Endometrium (tissue), 2 donors: ENCODE measurements at regions not wholly inside any gene's neighbourhood (a gene's known extent, or its start where the extent isn't known, plus 50 kb on each side); places are given as distances from the start of the nearest gene placed in this dataset.

Source experiments
- FAIRE-seq: peaks from 2 replicates; lab custom pipeline; 2012; peaks lifted over from hg19 to GRCh38; lab: Jason Lieb, UNC
- donor health status: control.
- donor health status: control.

GRCh38 chr6:26292709-26293108 lies 72.3 kb upstream of the BTN3A2 start:
- FAIRE-seq, result no peak

- FAIRE-seq, result no peak
Measured at GRCh38 chr6:26294302-26294701, 70.7 kb upstream of the BTN3A2 start.

- FAIRE-seq, result no peak
Measured at GRCh38 chr6:26295691-26296555, 69.1 kb upstream of the BTN3A2 start.

GRCh38 chr6:26296556-26296856 lies 68.5 kb upstream of the BTN3A2 start:
- FAIRE-seq, result no peak

GRCh38 chr6:26296857-26297648 lies 67.9 kb upstream of the BTN3A2 start:
- FAIRE-seq, result no peak

GRCh38 chr6:26299286-26300042 lies 65.5 kb upstream of the BTN3A2 start:
- no peak for FAIRE-seq

- FAIRE-seq, result no peak
Measured at GRCh38 chr6:26300043-26300331, 65.0 kb upstream of the BTN3A2 start.

DNA sequence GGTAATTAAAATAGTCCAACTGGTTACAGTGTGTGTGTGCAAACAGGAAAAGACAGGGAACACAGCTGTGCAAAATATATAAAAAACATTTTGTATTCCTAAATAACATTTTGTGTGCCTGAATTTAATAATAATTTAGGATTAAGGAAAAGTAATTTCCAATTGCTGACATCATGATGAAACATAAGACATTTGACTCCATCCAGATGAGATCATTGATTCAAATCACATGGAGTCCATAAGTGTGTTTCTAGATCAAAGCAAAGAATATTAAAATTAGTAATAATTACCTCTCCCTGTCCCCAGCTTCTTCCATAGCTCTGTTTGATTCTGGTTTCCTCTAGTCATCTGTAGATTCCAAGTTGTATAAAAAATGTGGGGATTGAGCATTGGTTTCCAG lies 64.6 kb upstream of the BTN3A2 start:
- no peak for FAIRE-seq

DNA sequence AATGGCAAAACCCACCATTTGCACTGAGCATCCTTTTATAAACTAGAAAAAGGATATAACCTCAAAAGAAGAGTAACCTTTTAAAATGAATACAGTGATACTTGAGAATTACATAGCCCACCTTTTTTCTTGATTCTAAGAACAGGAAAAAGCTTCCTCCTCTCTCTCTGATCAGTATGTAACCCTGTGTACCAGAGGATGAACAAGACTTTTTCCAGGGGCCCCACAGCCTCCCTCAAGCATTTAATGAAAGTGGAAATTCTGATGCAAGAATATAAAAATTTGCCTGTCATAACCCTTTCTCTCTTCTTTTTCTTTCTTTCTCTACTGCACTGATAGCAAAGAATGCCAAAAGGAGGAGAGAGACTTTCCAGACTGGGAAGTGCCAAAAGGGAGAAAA lies 64.2 kb upstream of the BTN3A2 start:
- FAIRE-seq, result no peak

DNA sequence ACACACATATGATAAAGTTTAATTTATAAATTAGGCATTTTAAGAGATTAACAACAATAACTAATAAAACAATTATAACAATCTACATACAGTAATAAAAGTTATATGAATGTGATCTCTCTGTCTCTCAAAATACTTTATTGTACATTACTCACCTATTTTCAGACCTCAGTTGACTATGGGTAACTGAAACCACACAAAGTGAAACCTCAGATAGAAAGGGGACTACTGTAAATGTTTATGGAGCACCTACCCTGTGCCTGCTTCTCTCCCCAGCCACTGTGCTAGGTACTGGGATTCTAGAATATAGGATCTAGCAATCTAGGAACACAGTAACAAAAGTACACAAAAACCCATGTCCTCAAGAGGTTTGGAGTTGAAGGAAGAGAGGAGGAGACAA lies 63.4 kb upstream of the BTN3A2 start:
- no peak for FAIRE-seq

GRCh38 chr6:26302941-26303559 lies 61.9 kb upstream of the BTN3A2 start:
- no peak for FAIRE-seq

DNA sequence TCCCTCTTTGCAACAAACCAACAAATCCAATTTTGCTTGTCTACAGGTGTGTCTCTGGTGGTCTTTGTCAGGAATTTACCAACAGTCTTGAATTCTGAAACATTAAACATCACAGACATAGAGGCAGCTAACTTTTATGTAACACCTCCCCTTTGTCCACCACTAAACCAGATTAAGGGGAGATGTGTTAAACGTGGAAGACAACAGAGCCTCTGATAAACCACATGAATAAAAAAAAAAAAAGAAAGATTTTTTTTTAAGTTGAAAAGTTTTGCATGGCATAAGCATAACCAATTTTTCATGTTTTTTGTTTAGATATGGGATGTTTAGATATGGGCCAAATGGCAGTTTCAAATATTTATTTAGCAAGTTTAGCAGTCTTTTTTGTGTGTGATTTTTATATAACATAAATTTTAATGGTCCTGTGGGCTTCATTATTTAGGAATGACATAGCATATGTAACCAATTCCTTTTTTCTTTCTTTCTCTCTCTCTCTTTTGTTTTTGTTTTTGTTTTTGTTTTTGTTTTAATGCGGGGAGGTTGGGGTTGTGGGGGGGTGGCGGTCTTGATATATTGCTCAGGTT lies 60.7 kb upstream of the BTN3A2 start:
- FAIRE-seq, result no peak

DNA sequence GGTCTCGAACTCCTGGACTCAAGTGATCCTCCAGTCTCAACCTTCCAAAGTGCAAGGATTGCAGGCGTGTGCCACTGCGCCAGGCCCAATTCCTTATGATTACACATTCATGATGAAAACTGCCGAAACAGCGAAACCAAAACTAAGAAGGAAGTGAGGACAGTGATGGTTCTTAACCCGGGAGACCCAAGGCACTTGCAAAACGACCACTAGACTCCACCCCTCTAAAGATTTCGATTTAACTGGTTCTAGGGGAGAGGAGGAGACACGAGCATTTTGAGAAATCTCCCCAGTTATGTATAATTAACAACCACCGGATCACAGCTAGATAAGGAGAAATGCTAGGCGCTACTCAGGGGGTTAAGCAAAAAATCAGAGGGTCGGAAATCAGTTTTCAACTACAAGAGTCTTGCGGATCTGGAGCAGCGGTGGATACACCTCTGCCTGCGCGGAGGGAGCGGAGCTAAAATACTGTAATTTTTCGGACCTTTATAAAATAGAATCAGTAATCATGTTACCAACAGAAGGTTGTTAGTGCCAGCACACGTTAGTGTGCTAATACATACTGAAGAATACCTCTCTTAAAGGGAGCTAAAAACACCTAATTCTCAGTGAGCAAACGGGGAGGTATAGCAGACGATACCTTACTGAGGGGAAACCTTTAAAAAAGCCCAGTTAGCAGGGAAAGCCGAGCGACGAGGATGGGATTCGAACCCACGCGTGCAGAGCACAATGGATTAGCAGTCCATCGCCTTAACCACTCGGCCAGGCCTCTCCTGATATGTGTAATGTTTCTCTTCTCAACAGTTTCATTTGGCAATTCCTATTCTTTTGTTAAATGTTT lies 60.0 kb upstream of the BTN3A2 start:
- FAIRE-seq, result no peak

DNA sequence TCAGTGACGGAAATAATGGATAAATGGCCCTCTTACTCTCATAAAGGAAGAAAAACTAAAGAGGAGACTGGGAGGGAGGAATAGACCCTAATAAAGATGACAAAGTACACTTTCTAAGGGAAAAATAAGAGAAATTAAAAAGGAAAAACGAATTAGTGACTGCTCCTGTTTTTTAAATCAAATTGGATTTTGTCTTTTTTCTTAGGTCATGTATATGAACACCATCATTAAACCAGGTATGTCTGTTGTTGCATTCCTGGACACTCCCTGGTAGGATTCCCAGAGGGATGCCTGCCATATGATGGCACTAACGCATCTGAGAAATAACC lies 59.4 kb upstream of the BTN3A2 start:
- FAIRE-seq, result no peak

GRCh38 chr6:26306232-26306631 lies 58.8 kb upstream of the BTN3A2 start:
- FAIRE-seq, result no peak

GRCh38 chr6:26307850-26308249 lies 57.1 kb upstream of the BTN3A2 start:
- no peak for FAIRE-seq

GRCh38 chr6:26309731-26310142 lies 55.3 kb upstream of the BTN3A2 start:
- no peak for FAIRE-seq

GRCh38 chr6:26311012-26311384 lies 54.0 kb upstream of the BTN3A2 start:
- FAIRE-seq, result no peak

DNA sequence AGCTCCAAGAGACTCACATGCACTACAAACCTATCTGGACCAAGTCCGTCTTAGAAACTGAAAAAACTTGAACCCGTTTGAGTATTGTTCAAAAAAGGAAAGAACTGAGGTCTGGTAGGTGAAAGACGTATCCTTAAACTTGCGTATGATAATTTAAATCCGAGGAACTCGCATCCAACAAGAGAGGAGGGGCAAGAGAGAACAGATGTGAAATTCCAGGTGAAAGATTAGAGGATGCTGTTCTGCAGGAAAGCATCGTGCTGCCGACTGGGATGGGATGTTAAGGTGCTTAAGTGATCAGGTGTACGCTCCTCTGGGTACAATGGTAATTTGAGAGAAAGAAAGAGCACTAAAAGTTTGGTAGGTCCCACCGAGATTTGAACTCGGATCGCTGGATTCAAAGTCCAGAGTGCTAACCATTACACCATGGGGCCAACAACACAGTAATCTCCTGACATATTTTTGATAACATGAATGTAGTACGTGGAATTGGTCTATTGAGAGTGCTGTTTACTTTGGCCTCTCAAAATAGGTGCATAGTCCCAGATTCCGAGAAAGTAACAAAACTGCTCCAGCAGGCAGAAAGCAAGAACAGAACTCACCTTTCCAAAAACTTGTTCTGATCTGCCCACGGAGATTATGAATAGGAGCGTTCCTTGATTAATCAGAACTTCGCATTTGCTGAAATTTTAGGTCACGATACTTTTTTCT lies 53.5 kb upstream of the BTN3A2 start:
- peak; percentile 4 for FAIRE-seq

- no peak for FAIRE-seq
Measured at GRCh38 chr6:26312096-26312463, 52.9 kb upstream of the BTN3A2 start.
